SJCRH30 (cell line): ENCODE measurements at regions not wholly inside any gene's neighbourhood (a gene's known extent, or its start where the extent isn't known, plus 50 kb on each side); places are given as distances from the start of the nearest gene placed in this dataset.
"Not testable (repeated sequence)": the region's sequence is repeated elsewhere in the genome, so short reads cannot be mapped to it uniquely, and the experiment has no call there.

Experiments
- DNase-seq, 2 experiments: peaks; one replicate each; pipeline ENCODE4 v3.0.0-alpha.2; 2015 to 2020
- H3K27ac ChIP-seq: fragments of 250-450 bp; sonication (Bioruptor Pico); 2 replicates; pipeline ENCODE4 v1.5.1; 2020; ENCODE audit warnings: mild to moderate bottlenecking, moderate library complexity
- H3K27me3 ChIP-seq: fragments of 250-450 bp; sonication (Bioruptor Pico); 2 replicates; pipeline ENCODE4 v1.5.1; 2020; ENCODE audit warnings: mild to moderate bottlenecking, moderate library complexity
- H3K36me3 ChIP-seq: fragments of 250-450 bp; sonication (Bioruptor Pico); 2 replicates; pipeline ENCODE4 v1.5.1; 2020; ENCODE audit warnings: mild to moderate bottlenecking, moderate library complexity
- H3K4me1 ChIP-seq: fragments of 250-450 bp; sonication (Bioruptor Pico); 2 replicates; pipeline ENCODE4 v1.5.1; 2020; ENCODE audit warnings: mild to moderate bottlenecking, moderate library complexity
- H3K4me3 ChIP-seq: fragments of 250-450 bp; sonication (Bioruptor Pico); 2 replicates; pipeline ENCODE4 v1.5.1; 2020; ENCODE audit warnings: mild to moderate bottlenecking, moderate library complexity
- H3K9me3 ChIP-seq: fragments of 250-450 bp; sonication (Bioruptor Pico); replicated peaks from 2 replicates; pipeline ENCODE4 v1.5.1; 2020; ENCODE audit warnings: mild to moderate bottlenecking, moderate library complexity

GRCh38 chr9:67362325-67362724 is 370.0 kb upstream of the SPATA31A3 start:
- not testable (repeated sequence) for H3K4me1 ChIP-seq, H3K36me3 ChIP-seq, H3K4me3 ChIP-seq, H3K27ac ChIP-seq, DNase-seq, H3K27me3 ChIP-seq, H3K9me3 ChIP-seq

DNA sequence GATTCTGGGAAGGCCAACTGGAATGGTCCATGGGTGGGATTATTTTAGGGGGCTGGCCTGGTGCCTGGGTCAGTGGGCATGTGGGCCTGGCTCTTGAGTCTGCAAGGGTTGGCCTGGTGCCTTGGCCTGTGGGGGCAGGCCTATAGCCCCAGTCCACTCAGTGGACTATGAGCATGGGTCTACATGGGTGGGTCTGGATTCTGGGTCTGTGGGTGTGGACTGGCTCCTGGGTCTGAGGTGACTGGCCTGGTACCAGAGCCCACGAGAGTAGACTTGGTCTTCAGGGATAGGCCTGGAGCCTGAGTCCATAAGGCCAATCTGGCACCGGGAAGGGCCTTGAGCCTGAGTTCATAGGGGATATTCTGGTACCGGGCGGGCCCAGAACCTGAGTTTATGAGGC is 361.6 kb upstream of the SPATA31A3 start:
- not testable (repeated sequence) for DNase-seq, H3K4me3 ChIP-seq, H3K4me1 ChIP-seq, H3K27ac ChIP-seq, H3K36me3 ChIP-seq, H3K9me3 ChIP-seq, H3K27me3 ChIP-seq

DNA sequence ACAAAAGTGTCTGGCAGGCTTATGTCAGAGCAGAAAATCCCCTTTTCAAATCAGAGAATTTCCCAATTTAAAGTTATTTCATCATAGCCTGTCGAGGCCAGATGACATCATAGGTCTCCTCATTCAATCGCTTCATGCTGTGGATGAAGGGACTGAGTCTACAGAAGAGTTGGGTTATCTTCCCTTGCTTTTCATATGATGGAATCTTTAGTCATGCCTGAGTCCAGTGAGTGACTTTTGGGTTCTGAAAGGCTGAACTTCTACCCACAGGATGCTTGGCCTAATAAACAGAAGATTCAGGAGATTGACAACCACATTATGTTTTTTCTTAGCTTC is 357.0 kb upstream of the SPATA31A3 start:
- H3K4me3 ChIP-seq, H3K9me3 ChIP-seq, H3K4me1 ChIP-seq, DNase-seq, H3K27ac ChIP-seq, H3K36me3 ChIP-seq, H3K27me3 ChIP-seq: not testable (repeated sequence)

DNA sequence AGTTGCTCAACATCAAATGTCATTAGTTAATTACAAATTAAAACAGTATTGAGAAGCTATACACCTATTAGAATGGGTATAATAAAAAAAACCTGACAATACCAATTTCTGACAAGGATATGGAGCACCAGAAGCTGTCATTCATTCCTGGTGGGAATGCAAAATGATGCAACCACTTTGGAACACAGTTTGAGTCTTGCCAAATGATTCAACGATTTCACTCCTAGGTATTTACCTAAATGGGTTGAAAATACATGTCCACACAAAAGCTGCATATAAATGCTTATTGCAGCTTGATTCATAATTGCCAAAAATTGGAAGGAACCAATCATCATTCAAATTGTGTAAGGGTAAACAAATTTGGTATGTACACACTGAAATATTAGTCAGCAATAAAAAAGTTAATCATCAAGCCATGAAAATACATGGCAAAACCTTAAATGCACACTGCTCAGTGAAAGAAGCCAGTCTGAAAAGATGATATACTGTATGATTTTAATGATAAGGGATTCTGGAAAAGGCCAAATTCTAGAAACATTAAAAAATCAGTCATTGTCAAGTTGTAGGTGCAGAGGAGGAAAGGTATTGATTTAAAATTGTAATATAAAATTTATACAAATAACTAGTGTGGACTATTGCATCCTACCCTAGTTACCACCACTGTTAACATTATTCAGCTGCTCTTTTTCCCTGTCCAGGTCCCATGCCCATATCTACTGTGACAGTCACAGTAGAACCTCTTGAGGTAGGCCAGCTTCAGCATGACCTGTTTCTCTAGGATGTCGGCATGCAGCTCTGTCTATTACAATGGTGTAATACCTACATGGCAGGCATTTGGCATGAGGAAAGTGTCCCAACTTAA is 356.4 kb upstream of the SPATA31A3 start:
- H3K36me3 ChIP-seq, H3K4me1 ChIP-seq, DNase-seq: not testable (repeated sequence)

DNA sequence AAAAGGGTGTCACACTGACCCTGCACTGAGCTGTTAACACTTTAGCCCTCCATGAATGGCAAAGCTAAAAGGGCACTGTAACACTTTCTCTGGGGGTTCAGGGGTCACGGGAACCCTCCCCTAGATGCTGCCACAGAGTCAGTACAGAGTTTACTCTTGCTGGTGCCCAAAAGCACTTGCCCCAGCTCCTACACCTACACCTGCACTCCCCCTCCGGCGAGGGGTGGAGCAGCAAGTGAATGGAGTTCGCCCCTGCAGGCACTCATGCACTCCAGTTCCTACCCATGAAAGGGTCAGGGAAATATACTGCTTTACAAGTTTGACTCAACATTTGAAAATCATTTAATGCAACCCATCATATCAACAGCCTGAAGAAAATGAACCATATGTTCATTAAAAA is 355.7 kb upstream of the SPATA31A3 start:
- H3K36me3 ChIP-seq, H3K9me3 ChIP-seq, DNase-seq, H3K27ac ChIP-seq, H3K27me3 ChIP-seq, H3K4me1 ChIP-seq, H3K4me3 ChIP-seq: not testable (repeated sequence)

More for the DNA sequence above, 356.4 kb upstream of the SPATA31A3 start:
- not testable (repeated sequence) for H3K27ac ChIP-seq, H3K4me3 ChIP-seq, H3K27me3 ChIP-seq, H3K9me3 ChIP-seq

DNA sequence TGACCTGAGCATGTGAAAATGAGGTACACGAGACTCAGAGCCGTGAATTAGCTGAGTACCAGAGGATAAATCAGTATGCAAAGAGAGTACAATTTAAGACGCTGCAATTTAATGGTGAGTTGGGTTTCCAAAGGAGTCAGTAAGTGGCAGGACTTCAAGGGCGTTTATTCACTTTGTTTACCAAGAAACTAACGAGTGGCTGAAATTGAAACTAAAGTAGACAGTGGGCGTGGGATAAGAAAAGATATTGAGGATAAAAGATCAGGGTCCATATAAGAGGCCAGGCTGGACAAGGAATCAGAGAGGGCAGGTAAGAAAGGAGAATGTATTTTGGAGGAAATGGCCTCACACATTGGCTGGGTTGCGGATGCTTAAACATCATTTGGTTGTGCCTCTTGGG is 346.9 kb upstream of the SPATA31A3 start:
- not testable (repeated sequence) for DNase-seq, H3K4me1 ChIP-seq, H3K27ac ChIP-seq, H3K27me3 ChIP-seq, H3K9me3 ChIP-seq, H3K36me3 ChIP-seq, H3K4me3 ChIP-seq

DNA sequence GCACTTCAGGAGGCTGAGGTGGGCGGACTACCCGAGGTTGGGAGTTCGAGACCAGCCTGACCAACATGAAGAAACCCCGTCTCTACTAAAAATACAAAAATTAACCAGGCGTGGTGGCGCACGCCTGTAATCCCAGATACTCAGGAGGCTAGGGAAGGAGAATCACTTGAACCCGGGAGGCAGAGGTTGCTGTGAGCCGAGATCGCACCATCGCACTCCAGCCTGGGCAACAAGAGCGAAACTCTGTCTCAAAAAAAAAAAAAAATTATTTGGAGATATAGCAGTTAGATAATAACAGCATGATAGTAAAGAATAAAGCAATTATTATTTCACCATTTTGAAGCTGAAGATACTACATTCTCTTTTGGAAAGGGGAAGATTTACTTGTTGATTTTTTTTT is 345.9 kb upstream of the SPATA31A3 start:
- not testable (repeated sequence) for H3K4me3 ChIP-seq, H3K9me3 ChIP-seq, H3K27me3 ChIP-seq, H3K4me1 ChIP-seq, DNase-seq, H3K27ac ChIP-seq, H3K36me3 ChIP-seq

GRCh38 chr9:67334727-67335572 is 342.6 kb upstream of the SPATA31A3 start:
- not testable (repeated sequence) for DNase-seq, H3K4me1 ChIP-seq

GRCh38 chr9:67331634-67332033 is 339.3 kb upstream of the SPATA31A3 start:
- not testable (repeated sequence) for H3K36me3 ChIP-seq, H3K4me3 ChIP-seq, DNase-seq, H3K9me3 ChIP-seq, H3K27me3 ChIP-seq, H3K27ac ChIP-seq, H3K4me1 ChIP-seq

More at GRCh38 chr9:67334727-67335572, 342.6 kb upstream of the SPATA31A3 start:
- not testable (repeated sequence) for H3K9me3 ChIP-seq, H3K27ac ChIP-seq, H3K36me3 ChIP-seq, H3K4me3 ChIP-seq, H3K27me3 ChIP-seq

DNA sequence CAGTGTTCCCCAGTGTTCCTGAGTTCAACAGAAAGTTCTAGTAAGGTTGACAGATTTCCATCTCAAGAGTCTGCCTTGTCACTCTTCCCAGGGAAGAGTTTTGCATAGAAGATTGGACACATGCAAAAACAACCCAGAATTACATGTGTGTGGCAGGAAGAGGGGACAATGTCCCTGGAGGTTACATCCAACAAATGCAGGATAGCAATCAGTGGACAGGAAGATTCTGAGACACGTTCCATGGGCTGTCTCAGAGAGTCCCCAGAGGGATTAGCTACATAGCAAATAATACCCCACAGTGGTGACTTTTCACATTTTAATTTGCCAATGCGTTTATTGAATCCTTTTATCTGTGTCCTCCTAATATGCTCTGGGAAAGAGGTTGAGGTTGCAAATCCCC is 321.1 kb upstream of the SPATA31A3 start:
- H3K27me3 ChIP-seq, H3K4me3 ChIP-seq, H3K36me3 ChIP-seq, H3K9me3 ChIP-seq, H3K27ac ChIP-seq, DNase-seq, H3K4me1 ChIP-seq: not testable (repeated sequence)

DNA sequence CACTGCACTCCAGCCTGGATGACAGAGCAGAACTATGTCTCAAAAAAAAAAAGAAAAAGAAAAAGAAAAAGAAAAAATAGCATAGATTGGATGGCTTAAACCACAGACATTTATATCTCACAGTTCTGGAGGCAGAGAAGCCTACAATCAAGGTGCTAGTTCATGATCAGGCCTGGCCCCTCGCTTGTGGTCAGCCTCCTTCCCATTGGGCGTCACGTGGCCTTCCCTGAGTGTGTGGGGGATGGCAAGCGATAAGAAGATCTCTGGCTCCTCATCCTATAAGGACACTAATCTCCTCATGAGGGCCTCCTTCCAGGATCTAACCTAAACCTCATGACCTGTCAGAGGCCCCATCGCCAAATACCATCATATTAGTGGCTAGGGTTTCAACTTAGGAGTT is 320.2 kb upstream of the SPATA31A3 start:
- H3K4me3 ChIP-seq, DNase-seq, H3K36me3 ChIP-seq, H3K27ac ChIP-seq, H3K4me1 ChIP-seq, H3K9me3 ChIP-seq, H3K27me3 ChIP-seq: not testable (repeated sequence)

DNA sequence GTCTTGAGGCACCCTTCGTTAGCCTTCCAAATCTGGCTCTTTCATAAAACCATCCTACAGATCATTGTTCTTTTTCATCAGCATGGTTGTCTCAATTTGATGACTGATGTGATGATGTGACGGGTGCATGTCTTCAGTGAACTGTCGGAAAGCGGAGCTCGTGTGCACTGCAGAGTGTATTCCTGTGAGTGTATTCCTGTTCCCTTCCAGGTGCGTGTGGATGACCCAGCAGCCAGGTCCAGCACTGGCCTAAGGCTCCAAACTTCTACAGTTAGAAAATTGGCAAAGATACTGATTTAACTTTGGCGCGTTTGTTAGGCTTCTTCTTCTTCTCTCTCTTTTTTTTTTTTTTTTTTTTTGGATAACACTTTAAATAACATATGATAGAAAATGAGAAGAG is 314.8 kb upstream of the SPATA31A3 start:
- H3K27ac ChIP-seq, DNase-seq, H3K9me3 ChIP-seq: not testable (repeated sequence)

DNA sequence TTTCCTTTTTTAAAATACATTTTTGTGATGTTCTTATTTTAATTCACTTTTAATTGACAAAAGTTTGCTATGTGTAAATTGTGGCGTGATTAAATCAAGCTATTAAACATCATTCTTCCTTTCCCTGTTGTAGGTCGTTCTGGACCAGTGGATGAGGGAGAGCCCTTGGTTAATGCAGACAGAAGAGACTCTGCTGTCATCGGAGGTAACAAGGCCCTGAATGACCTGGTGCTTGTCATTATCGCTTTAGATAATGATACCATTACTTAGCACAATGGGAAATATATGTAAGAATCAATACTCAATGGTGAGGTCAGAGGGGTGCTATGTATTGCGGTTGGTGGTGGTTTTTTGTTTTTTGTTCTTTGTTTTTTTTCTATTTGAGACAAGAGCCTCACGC is 296.4 kb upstream of the SPATA31A3 start:
- DNase-seq, H3K4me3 ChIP-seq, H3K27me3 ChIP-seq, H3K9me3 ChIP-seq, H3K36me3 ChIP-seq, H3K4me1 ChIP-seq, H3K27ac ChIP-seq: not testable (repeated sequence)

More for the DNA sequence above, 314.8 kb upstream of the SPATA31A3 start:
- H3K36me3 ChIP-seq, H3K4me1 ChIP-seq, H3K27me3 ChIP-seq, H3K4me3 ChIP-seq: not testable (repeated sequence)

- not testable (repeated sequence) for H3K4me1 ChIP-seq, H3K27me3 ChIP-seq, H3K27ac ChIP-seq, DNase-seq, H3K4me3 ChIP-seq, H3K9me3 ChIP-seq, H3K36me3 ChIP-seq
Measured at GRCh38 chr9:67288117-67288735, 295.9 kb upstream of the SPATA31A3 start.

GRCh38 chr9:67284299-67284698 is 291.9 kb upstream of the SPATA31A3 start:
- H3K27ac ChIP-seq, H3K4me3 ChIP-seq, H3K4me1 ChIP-seq, DNase-seq, H3K27me3 ChIP-seq, H3K9me3 ChIP-seq, H3K36me3 ChIP-seq: not testable (repeated sequence)
